Prostate gland (tissue), 2 donors: ENCODE measurements at regions not wholly inside any gene's neighbourhood (a gene's known extent, or its start where the extent isn't known, plus 50 kb on each side); places are given as distances from the start of the nearest gene placed in this dataset.

Experiments used
- DNase-seq: peaks from one replicate; pipeline ENCODE4 v3.0.0-alpha.2; 2019; ENCODE audit warnings: low spot score
- H3K27ac ChIP-seq, 2 donors: fragments of 200-600 bp; sonication (generic); 2 replicates each; pipeline ENCODE4 v1.5.1; 2017 to 2019
- H3K27me3 ChIP-seq: fragments of 200-600 bp; sonication (generic); replicated peaks from 2 replicates; pipeline ENCODE4 v1.5.1; 2019; ENCODE audit not compliant: insufficient read depth
- H3K36me3 ChIP-seq, 2 donors: fragments of 200-600 bp; sonication (generic); 1 replicate in 1 of 2; 2 replicates in 1 of 2; pipeline versions ENCODE4 v1.5.1 to v1.8.1; 2017 to 2019
- H3K4me1 ChIP-seq: fragments of 200-600 bp; sonication (generic); replicated peaks from 2 replicates; pipeline ENCODE4 v1.5.1; 2019
- H3K4me3 ChIP-seq, 2 donors: fragments of 200-600 bp; sonication (generic); 2 replicates each; pipeline ENCODE4 v1.5.1; 2017 to 2019
- H3K9me3 ChIP-seq: fragments of 200-600 bp; sonication (generic); 2 replicates; pipeline ENCODE4 v1.5.1; 2017
- CTCF ChIP-seq, 4 experiments: fragments of 200-600 bp in 2 of 4; fragments of 450-650 bp in 2 of 4; sonication (generic) in 2 of 4; IDR thresholded peaks; 1 replicate in 3 of 4; 2 replicates in 1 of 4; pipeline ENCODE4 v1.5.1; 2016 to 2019; ENCODE audit warnings: antibody characterized with exemption in 4 of 4, mild to moderate bottlenecking in 2 of 4, moderate library complexity in 2 of 4
- POLR2A ChIP-seq: fragments of 450-650 bp; IDR thresholded peaks from one replicate; pipeline ENCODE4 v1.6.1; 2016; ENCODE audit warnings: antibody characterized with exemption, mild to moderate bottlenecking
- POLR2AphosphoS5 ChIP-seq: sonication (generic); formaldehyde crosslinking; IDR thresholded peaks from one replicate; pipeline ENCODE4 v1.6.1; 2017; ENCODE audit warnings: antibody characterized with exemption
- WGBS: methylation state at CpG from one replicate; pipeline ENCODE4 v1.1.5; 2018; 5-methylcytosine and 5-hydroxymethylcytosine counted together
- intact Hi-C: fragments of 100-400 bp; cut with DNase I; formaldehyde crosslinking; loops from one replicate; pipeline ENCODE4 v1.14.2; 2022

- H3K36me3 ChIP-seq: no peaks in the 10 kb centered on the region
- DNase-seq: no peak
- no peaks in the 10 kb centered on the region for H3K27me3 ChIP-seq
- WGBS: 57% methylated on average over 5 of the region's 5 CpGs
- no peak overlapping the region for H3K27ac ChIP-seq
- no peaks in the 10 kb centered on the region for H3K9me3 ChIP-seq
- intact Hi-C loops: no loop called here
- no peak overlapping the region for H3K4me3 ChIP-seq
- TF ChIP-seq CTCF (IDR thresholded peaks at IDR 0.05) (no peak), POLR2A (no peak), POLR2AphosphoS5 (no peak)
- H3K4me1 ChIP-seq: no peaks in the 10 kb centered on the region
Measured at GRCh38 chr18:73959352-73959751, 188.3 kb downstream of the FBXO15 start.

- Histone ChIP-seq H3K4me1 (no peaks in the 10 kb centered on the region), H3K27me3 (no peaks in the 10 kb centered on the region), H3K36me3 (no peaks in the 10 kb centered on the region), H3K9me3 (no peaks in the 10 kb centered on the region), H3K27ac (no peak overlapping the region), H3K4me3 (no peak overlapping the region)
- no peak for DNase-seq
- intact Hi-C loops: no loop called here
- TF ChIP-seq POLR2A: no peak
- TF ChIP-seq CTCF (IDR thresholded peaks at IDR 0.05): no peak
- no peak for TF ChIP-seq POLR2AphosphoS5
- 78% methylated on average over 4 of the region's 4 CpGs for WGBS
Measured at GRCh38 chr18:73954268-73954667, 193.4 kb downstream of the FBXO15 start.

- no peaks in the 10 kb centered on the region for H3K9me3 ChIP-seq
- 24% methylated on average over 7 of the region's 7 CpGs for WGBS
- H3K4me1 ChIP-seq: no peaks in the 10 kb centered on the region
- H3K36me3 ChIP-seq: no peaks in the 10 kb centered on the region
- DNase-seq: no peak
- TF ChIP-seq CTCF (IDR thresholded peaks at IDR 0.05): no peak
- no peak for TF ChIP-seq POLR2AphosphoS5
- no peak for TF ChIP-seq POLR2A
- intact Hi-C loops: no loop called here
- no peaks in the 10 kb centered on the region for H3K27me3 ChIP-seq
- no peak overlapping the region for H3K4me3 ChIP-seq
- H3K27ac ChIP-seq: no peak overlapping the region
Measured at GRCh38 chr18:73952296-73952946, 195.2 kb downstream of the FBXO15 start.

GRCh38 chr18:73950116-73950700 is 197.4 kb downstream of the FBXO15 start:
- no peaks in the 10 kb centered on the region for H3K36me3 ChIP-seq
- H3K9me3 ChIP-seq: no peaks in the 10 kb centered on the region
- intact Hi-C loops: no loop called here
- no peaks in the 10 kb centered on the region for H3K4me1 ChIP-seq
- no peak for DNase-seq
- no peaks in the 10 kb centered on the region for H3K27me3 ChIP-seq
- TF ChIP-seq POLR2AphosphoS5: no peak
- no peak for TF ChIP-seq CTCF (IDR thresholded peaks at IDR 0.05)
- WGBS: 89% methylated on average over 2 of the region's 2 CpGs
- H3K27ac ChIP-seq: no peak overlapping the region
- no peak overlapping the region for H3K4me3 ChIP-seq

- Histone ChIP-seq H3K27me3 (no peaks in the 10 kb centered on the region), H3K36me3 (no peaks in the 10 kb centered on the region), H3K4me3 (no peak overlapping the region), H3K9me3 (no peaks in the 10 kb centered on the region), H3K4me1 (no peaks in the 10 kb centered on the region), H3K27ac (no peak overlapping the region)
- no peak for DNase-seq
- no peak for TF ChIP-seq POLR2A
- intact Hi-C loops: no loop called here
- 88% methylated on average over 3 of the region's 3 CpGs for WGBS
Measured at GRCh38 chr18:73948497-73948896, 199.1 kb downstream of the FBXO15 start.
